Middle frontal gyrus (tissue), 1 donor: ENCODE measurements at regions not wholly inside any gene's neighbourhood (a gene's known extent, or its start where the extent isn't known, plus 50 kb on each side); places are given as distances from the start of the nearest gene placed in this dataset.

Source experiments
- DNase-seq: peaks from one replicate; pipeline ENCODE4 v3.0.0-alpha.2; 2015; ENCODE audit warnings: low spot score; ENCODE audit errors: extremely low spot score

- no peak for DNase-seq
These were observed 359.1 kb downstream of the MEIS1 start for GRCh38 chr2:66794070-66794469.

DNA sequence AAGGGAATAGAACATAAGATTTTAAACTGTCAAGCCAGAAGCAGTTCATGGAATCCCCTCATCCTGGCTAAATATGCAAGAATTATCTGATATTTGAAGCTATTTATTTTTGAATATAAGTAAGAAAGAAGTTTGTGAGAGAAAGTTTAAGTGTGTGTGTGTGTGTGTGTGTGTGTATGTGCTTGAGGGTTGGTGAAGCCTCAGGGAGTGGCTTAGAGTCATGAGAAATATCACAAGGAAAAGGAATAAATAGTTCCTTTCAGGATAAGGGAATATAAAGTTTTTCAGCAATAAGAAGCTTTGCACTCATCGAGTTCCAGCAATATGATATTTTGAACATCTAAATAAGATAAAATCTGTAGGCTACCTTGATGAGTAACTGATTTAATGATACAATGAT, 359.6 kb downstream of the MEIS1 start:
- DNase-seq = no peak

DNA sequence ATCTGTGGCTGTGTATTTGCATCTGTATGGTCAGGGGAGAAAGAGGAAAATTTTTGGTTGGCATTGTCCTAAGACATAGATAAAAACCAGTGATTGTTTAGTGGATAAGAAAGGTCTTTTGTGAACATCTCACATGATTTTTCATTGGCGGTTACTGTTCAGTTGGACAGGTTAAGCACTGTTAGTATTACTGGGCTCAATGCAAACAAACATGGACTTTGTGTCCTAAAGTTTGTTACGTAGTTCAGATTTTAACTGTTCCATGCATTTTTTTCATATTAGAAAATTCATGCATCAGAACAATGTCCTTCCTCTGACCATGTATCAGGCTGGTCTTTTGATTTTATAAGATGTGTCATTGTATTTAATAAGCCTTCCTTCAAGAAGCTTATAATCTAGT, 368.0 kb downstream of the MEIS1 start:
- DNase-seq = no peak

DNA sequence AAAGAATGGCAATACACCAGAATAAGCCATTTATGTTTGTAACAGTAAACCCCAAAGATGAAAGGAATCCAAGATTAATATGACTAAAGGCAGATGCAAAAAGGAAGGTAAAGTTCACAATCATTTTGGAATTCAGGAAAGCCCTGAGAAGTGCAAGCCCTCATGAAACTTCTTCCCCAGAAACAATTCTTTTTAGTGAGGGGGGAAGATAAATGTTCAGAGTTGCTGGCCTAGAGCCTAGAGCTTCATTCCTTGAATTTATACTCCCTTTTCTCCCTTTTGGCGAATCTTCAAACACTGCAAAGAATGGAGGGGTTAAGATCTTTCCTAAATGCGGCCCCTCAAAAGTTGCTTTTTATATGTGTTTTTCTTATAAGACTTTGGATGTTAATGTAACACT, 368.8 kb downstream of the MEIS1 start:
- DNase-seq = no peak

DNA sequence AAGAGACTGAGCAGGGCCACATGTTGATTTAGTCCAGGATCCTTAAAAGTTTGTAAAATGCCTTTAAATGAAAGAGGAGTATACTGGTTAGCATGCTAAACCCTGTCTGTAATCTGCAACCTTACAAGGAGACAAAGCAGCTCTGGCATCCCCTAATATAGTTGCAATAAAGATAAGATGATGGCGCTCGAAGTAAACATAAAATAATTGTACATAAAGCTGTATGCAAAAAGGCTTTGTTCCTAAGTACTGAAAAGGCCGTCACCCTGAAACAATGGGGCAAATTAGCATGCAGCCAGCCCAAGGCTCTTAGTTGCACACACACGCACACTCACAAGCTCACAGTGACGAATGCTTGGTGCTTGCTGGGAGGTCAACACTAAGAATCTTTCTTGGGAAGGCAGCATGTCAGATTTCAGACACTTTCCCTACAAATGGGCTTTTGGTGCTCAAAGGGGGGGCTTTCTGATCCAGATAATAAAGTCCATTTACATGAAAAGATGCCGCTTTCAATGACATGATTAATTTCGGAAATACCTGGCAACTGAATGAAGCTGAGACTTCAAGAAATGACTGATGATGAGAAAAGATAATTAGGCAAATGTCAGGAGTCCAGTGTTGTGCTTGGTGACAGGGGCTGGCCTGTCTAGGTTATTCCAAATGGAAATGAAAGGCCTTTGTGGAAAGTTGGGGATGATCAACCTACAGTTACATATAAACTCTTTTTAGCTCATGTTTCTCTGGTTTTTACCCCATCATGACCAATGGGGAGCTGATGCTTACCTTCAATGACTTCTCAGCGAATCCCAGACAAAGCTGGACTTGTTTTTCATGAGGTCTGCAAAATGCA, 370.3 kb downstream of the MEIS1 start:
- DNase-seq = no peak

- no peak for DNase-seq
These were observed 371.0 kb downstream of the MEIS1 start for GRCh38 chr2:66805968-66806367.

- no peak for DNase-seq
These were observed 378.6 kb downstream of the MEIS1 start for GRCh38 chr2:66813525-66813924.

GRCh38 chr2:66813976-66814375, 379.1 kb downstream of the MEIS1 start:
- DNase-seq = no peak

- DNase-seq = no peak
These were observed 380.0 kb downstream of the MEIS1 start for GRCh38 chr2:66814916-66815315.

DNA sequence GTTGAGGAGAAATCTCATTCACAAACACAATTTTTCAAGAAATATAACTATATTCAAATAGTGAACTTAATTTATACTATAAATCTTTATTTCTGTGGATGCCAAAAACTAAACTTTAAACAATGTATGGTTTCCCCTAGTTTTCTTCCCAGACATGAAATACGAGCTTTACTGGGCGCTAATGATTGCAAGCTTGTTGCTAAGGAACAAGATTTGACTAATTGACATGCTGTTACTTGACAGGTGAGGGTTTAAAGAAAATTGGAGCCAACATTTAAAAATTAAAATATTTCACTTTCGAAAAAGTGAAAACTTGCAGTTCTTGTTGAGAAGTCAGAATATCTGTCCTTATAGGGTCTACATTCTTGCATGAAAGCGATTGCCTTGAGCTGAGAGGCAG, 381.0 kb downstream of the MEIS1 start:
- DNase-seq = no peak

GRCh38 chr2:66821168-66821567, 386.2 kb downstream of the MEIS1 start:
- DNase-seq = no peak

GRCh38 chr2:66822186-66822585, 387.3 kb downstream of the MEIS1 start:
- DNase-seq = no peak

DNA sequence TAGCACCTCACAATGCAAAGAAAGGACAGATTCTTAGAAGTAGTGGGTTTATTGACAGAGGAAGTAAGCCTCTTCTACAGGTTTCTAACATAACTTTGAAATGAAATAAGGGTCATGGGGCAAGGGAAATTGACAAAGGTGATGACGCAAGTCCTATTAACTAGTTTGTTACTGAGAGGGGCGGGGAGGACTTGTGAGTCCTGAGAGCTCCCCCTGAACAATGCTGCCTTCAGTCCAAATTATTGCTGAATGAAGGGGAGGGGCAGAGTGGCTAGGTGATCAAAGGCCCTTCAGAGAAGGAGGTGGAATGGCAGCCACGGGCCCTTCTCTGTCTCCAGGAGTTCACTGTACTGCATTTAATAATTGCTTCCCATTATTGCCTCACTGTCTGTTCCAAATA, 390.0 kb downstream of the MEIS1 start:
- no peak for DNase-seq

GRCh38 chr2:66827851-66828250, 392.9 kb downstream of the MEIS1 start:
- DNase-seq = no peak

DNA sequence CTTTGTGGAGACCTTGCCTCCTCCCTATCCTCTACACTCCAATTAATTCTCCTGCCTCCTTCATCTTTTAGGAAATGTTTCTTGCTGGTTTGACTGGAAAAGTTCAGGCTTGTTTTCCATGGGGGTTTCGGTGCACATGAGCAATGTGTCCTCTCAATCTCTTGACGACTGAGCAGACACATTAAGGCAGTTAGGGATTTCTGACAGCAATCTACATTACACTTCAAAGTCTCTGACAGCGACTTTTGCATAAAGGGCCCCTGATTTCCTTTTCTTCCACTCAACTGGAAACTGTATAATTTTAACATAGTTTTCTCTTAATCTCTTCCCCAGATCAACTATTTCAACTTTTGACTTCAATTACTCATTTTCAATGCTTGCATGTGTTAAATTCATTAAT, 394.0 kb downstream of the MEIS1 start:
- DNase-seq = no peak

DNA sequence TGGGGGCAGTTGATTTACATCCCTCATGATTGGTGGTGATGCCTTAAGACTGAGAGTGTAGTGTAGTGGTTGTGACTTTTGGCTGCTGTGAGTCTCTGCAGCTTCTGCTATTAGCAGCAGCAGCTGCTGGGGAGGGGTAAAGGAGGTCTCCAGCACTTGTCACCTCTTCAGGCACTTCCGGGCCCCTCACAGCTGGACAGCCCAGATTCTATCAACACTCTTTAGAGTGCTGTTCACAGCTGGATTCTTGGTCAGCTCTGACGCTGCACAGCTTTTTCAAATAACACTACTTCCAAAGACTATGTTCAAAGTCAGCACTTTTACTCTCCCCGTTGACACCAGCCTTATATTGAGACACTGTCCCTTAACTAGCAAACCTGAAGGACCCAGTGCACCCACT, 396.0 kb downstream of the MEIS1 start:
- DNase-seq = no peak

DNA sequence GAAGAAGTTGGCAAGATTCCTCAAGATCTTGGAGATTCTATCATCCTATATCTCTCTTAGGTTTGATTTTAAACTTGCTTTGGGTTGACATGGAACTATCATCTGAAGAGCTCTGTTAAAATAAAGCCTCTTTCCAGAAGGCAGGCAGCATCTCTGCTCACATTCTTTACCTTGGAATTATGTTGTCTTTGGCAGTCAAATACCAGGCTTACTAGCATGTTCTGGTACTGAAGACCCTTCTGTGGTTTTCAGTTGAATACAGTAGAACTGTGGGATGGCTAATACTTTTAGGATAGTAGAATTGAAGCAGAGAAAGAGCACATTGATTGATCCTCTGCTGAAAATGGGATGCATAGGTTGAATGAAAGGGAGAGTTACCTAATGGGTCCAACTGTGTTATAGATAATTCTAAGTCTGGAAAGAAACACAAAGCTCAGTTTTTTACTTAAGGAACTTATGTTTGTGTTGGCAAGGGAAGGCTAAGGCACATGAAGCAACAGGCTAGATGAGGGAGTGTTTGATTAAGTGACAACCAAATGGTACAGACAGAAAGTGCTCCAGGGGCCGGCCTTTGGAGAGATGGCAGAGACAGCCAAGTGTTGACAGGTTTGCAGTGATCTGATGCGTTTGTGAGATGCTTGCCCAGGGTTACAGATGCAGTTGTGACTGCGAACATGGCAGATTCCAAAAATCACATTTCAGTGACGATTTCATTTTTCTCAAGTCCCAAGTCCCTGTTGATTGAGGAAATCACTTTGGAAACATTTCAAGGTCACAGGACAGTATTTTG, 397.9 kb downstream of the MEIS1 start:
- DNase-seq = no peak

DNA sequence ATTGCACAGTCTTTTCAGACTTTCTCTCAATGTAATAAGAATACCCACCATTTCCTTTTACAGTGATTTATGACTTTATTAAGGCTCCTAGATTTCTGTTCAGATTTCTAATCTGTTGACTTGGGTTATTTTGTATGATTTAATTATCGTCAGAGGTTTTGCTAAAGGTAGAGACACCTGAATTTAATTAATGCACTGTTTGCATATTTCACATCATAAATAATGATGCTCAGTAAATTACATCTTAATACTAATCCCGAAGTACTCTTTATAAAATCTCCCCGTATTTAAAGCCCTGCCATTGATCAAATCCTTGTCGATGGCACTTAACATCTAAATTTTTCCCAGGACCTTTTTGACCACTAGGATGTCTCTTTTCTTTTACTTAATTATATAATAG, 399.9 kb downstream of the MEIS1 start:
- DNase-seq = no peak

DNA sequence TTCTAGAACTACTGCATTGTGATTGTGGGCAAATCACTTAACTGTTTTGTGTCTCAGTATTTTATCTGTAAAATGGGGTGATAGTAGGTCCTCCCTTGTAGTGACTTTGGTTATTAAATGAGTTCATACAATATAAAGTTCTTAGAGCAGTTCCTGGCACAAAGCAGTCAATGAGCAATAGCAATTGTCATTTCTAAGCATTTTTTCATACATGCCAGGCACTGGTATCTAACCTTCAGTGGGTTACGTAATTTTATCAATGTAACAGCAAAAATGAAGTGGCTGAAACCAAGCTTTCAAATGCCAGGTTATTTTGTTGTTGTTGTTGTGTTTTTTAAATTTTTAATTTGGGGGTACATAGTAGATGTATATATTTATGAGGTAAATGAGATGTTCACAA, 401.9 kb downstream of the MEIS1 start:
- no peak for DNase-seq

DNA sequence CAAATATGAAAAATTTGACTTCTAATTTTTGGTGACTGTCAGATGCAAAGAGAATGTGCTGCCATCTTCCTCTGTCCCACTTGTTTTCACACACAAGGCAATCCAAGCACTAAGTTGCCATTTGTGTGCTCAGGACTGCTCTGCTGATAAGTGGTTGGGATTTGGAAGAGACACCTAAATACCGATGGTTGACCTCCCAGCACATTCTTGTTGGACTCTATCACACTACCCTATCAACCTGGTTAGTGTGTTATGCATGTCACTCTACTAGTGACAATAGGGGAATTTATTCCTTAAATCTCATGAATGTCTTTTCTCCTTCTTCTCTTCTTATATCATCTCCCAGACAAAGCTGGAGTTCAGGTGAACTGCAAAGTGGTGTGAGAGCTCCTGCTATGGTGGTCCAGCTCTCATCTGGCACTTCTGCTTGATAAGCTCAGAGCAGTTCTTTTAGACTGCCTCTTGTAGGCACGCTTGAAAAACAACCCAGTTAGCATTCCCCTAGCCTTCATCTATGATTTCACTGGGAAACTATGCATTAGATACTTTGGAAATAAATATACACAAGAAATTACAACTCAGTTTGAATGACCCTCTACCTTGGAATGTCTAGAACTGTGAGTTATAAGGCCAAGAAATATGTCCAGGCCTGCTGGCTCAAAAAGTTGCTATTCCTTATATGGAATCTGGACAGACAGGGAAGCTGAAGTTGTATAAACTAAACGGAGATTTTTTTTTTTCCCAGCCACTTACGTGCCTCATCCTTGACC, 404.8 kb downstream of the MEIS1 start:
- DNase-seq = no peak

- no peak for DNase-seq
These were observed 405.5 kb downstream of the MEIS1 start for GRCh38 chr2:66840321-66841002.
